Activated naive CD4-positive, alpha-beta T cell treated with anti-CD3 and anti-CD28 coated beads, Interleukin-2, amount 50 U/mL, for 72 hours (primary cell): ENCODE measurements at regions not wholly inside any gene's neighbourhood (a gene's known extent, or its start where the extent isn't known, plus 50 kb on each side); places are given as distances from the start of the nearest gene placed in this dataset.

Experiments used
- ATAC-seq, 2 donors: fragments of 150-1000 bp; cut with Tn5 transposase; 2 replicates each; pipeline ENCODE4 v1.10.0; 2021; ENCODE audit warnings: mild to moderate bottlenecking in 2 of 2, moderate library complexity in 2 of 2
- DNase-seq, 2 donors: peaks; one replicate each; pipeline ENCODE4 v3.0.0; 2021 to 2022; ENCODE audit warnings: low spot score in 2 of 2
- H3K27ac Mint-ChIP-seq, 2 donors: one replicate each; pipeline ENCODE4 v1.8.0; 2022; ENCODE audit warnings: mild to moderate bottlenecking in 2 of 2, mixed read lengths in 2 of 2
- H3K36me3 Mint-ChIP-seq, 2 donors: one replicate each; pipeline ENCODE4 v1.8.0; 2022; ENCODE audit warnings: mixed read lengths in 2 of 2
- H3K9me3 Mint-ChIP-seq, 2 donors: one replicate each; pipeline ENCODE4 v1.8.0; 2022; ENCODE audit warnings: mixed read lengths in 2 of 2

DNA sequence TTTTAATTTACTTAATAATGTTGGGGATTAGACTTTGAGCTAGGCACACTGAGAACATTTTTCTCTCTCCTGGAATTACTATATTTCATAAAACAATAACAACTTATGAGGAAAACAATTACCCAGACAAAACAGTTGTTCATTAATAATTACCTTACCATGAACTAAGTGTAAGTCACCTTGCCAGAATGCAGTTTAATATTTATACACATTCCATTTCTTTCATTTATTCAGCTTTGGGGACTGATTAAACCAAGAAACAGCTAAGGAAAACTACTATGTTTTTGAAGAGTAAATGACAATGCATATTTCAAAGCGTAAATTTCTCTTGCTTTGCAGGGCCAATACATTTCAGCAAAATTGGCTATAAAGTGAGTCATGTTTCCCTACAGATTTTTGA, 616.2 kb downstream of the PRELID2 start:
- Mint-ChIP-seq H3K9me3 (peaks cover 4 to 13% of the 10 kb centered on the region in 2 donors), H3K36me3 (peaks cover 0 to 5% of the 10 kb centered on the region in 2 donors), H3K27ac (no peak overlapping the region)
- no peak for ATAC-seq
- no peak for DNase-seq

DNA sequence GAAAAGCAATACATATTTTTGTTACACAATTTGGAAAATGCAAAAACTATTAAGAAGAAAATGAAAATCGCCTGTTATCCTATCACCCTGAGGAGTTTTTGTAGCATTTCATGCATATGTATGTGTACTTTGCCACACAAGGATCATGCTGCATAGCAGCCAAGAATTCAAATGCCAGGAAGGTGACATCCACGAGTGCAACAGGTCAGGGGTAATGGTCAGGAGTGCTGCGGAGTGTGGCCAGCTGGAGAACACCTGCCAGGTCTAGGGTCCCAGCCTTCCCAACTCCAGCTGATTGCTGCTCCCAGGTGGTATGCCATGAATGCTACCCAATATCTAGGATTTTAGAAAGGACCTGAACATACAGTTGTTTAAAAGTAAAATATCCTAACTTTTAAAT, 617.1 kb downstream of the PRELID2 start:
- Mint-ChIP-seq H3K27ac (no peak overlapping the region), H3K9me3 (peaks cover 4 to 17% of the 10 kb centered on the region in 2 donors), H3K36me3 (peaks cover 0 to 5% of the 10 kb centered on the region in 2 donors)
- DNase-seq (no peak), ATAC-seq (no peak)

DNA sequence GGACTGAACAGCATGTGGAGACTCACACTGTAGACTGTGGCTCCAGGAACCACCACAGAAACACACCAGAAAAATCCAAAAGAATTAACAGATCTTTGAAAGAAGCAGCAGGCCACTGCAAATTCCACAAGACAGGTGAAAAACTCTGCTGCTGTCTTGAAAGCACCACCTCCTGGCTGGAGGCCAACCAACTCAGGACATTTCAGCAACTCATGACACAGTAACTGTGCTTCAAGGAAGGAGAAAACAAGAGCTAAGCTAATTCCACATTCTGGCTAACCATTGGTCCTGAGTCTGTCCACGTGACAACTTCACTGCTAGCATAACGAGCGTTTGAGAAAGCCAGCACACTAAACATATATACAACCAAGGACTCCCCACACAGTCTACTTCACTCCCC, 625.1 kb downstream of the PRELID2 start:
- H3K9me3 Mint-ChIP-seq = peaks cover 15 to 25% of the 10 kb centered on the region in 2 donors
- ATAC-seq (no peak), DNase-seq (no peak)
- no peak overlapping the region for H3K27ac Mint-ChIP-seq
- H3K36me3 Mint-ChIP-seq = peaks cover 0 to 5% of the 10 kb centered on the region in 2 donors

DNA sequence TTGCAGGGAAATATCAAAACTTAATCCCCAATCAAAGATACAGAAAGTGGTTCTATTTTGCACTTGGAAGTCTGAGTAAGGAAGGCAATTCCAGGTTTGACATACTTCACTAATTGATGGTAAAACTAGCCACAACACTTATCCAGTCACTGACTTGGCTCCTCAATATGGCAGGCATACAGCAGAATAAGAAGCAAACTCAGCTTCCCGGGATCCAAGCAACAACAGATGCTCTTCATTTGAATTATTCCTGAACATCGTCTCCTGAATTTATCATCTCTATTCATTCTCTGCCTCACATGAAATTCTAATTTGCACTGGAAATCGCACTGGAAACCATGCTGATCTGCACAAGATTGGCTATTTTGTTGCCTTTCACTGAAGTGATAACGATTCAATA, 629.6 kb downstream of the PRELID2 start:
- DNase-seq (no peak), ATAC-seq (no peak)
- Mint-ChIP-seq H3K9me3 (peaks cover 8 to 9% of the 10 kb centered on the region in 2 donors), H3K36me3 (no peaks in the 10 kb centered on the region), H3K27ac (no peak overlapping the region)

DNA sequence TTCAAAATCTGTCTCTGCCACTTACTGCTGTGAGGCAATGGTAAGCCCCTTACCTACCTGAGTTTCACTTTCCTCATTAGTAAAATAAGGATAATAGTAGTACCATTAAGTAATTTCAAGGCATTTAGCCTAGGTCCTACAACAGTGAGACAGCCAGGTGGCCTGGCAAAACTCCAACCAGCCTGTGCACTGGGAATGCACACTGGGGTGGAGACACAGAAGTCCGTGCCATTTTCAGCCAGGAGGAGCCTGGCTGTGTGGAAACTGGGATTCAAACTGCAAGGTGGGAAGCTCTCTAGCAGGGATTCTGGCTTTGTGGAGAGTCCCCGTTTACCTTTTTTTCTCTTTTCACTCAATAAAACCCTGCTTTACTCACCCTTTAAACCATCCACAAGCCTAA, 630.4 kb downstream of the PRELID2 start:
- Mint-ChIP-seq H3K27ac (no peak overlapping the region), H3K9me3 (peaks cover 10 to 12% of the 10 kb centered on the region in 2 donors), H3K36me3 (no peaks in the 10 kb centered on the region)
- DNase-seq (no peak), ATAC-seq (no peak)

DNA sequence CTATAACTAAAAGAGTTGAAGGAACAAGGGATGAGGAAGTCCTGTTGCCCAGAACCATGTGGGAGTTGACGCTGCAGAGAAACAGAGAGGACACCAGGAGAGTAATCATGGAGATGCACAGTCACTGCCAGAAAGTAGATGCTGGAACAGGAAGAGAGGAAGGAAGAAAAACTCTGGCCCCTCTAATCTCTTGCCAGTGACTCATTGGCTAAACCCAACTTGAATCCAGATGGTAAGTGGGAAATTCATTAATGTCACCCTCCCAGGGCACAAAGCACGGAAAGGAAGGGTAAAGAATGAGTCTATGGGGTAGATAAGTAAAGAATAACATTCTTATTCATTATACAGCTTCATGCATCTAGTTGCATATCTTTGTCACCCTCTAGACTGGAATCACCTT, 631.9 kb downstream of the PRELID2 start:
- DNase-seq = no peak
- ATAC-seq = no peak
- Mint-ChIP-seq H3K36me3 (no peaks in the 10 kb centered on the region), H3K27ac (no peak overlapping the region), H3K9me3 (peaks cover 9 to 12% of the 10 kb centered on the region in 2 donors)

DNA sequence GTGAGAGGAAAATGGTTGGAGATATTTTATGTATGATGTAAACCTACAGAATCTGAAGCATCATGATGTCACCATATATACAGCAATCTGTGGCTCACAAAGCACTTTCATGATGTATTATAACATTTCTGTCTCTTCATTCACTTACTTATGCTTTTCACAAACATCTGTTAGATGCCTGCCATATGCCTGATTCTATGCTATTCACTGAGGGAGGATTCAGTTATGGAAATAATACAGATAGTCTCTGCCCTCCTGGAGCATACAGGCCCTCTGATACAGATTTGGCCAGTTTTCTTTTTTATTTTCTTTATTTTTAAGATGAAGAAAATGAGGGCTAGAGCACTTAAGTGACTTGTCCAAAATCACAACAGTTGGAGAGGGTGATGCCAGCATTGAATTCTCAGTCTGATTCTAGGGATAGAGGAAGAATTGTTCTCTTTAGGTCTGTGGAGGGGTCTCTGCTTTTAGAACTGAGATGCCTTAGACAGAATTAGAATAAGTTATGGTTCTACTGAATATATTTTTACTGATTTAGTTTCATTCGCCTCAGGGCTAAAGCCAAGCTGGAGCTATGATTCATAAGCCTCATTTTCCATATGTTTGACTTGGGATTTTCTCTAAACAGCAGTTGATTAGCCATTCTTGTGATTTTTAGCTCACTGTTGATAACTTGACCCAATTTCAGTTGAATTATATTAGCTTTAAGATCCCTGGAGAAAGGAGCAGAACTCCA, 636.4 kb downstream of the PRELID2 start:
- DNase-seq = no peak
- no peaks in the 10 kb centered on the region for H3K36me3 Mint-ChIP-seq
- H3K9me3 Mint-ChIP-seq = peaks cover 9 to 16% of the 10 kb centered on the region in 2 donors
- no peak overlapping the region for H3K27ac Mint-ChIP-seq
- ATAC-seq = no peak

DNA sequence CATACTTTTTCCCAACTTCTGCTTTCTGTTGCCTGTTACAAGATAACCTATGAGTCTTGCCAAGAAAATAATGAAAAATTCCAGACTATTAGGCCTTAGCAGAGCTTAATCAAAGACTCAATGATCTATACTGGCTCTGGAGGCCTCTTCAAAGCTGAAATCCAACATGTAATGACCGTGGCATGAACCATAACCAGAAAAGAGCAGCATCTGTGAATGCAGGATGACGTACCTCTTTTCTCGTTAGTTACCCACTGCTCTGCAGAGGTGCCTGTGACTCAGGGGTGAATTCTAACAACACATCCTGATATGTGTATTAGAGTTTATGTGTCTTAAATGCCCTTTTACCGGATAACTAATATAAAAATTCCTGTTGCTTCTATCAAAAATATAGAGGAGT, 645.4 kb downstream of the PRELID2 start:
- ATAC-seq = no peak
- peaks cover 16 to 21% of the 10 kb centered on the region in 2 donors for H3K9me3 Mint-ChIP-seq
- H3K27ac Mint-ChIP-seq = no peak overlapping the region
- no peak for DNase-seq
- H3K36me3 Mint-ChIP-seq = peaks cover 0 to 5% of the 10 kb centered on the region in 2 donors

DNA sequence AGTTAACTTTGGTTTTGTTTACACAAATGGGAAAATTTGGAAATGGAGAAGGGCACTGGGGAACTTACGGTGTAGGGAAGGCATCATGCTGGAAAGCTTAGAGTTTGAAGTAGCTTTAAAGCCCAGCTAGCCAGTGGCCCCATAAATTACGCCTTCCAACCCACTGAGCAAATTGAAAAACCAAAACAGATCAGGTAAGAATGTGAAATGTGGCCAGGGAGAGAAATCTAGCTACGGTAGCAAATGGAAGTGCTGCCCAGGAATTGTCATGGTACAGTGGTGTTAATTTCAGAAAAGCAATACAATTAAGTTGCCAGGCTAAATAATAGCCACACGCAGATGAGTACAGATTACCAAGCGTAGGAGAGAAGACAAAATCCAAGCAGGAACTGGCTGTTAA, 654.8 kb downstream of the PRELID2 start:
- Mint-ChIP-seq H3K36me3 (no peaks in the 10 kb centered on the region), H3K9me3 (peaks cover 2 to 7% of the 10 kb centered on the region in 2 donors), H3K27ac (no peak overlapping the region)
- ATAC-seq (no peak), DNase-seq (no peak)

DNA sequence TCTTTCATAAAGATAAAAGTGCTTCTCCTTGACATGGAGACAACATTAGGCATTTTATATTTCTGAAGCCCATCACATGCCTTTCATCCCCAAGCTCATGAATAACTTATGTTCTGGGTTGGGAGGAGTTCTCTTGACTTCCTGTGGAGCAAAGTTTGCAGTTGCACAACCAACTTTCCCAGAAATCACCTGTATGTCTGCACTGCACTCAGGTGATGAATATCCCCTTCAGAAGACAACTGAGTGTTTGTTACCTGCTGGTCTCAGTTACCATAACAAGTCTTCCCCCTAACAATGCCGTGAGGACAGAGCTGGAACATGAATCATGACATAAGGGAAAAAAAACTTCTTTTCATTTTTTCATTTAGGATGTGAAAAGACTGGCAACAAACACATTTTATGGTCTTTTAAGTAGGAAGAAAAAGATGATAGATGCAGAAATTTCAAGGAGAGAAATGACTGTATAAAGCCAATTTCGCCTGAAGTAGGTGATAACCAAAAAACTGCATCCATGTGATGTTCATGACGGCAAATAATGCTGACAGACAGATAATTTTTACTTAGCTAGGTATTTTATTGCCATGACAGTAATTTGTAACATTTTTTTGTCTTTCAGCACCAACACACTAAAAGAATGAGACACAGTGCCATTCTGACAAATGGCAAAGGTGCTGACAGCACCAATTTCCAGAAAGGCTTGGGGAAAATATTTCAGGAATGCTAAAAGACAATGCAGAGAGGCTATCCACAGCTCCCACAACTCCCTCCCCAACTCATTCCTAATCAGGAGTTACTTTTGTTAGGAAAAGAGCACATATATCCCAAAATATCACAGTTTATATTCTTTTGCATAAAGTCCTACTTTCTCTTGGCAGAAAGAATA, 656.3 kb downstream of the PRELID2 start:
- H3K36me3 Mint-ChIP-seq = no peaks in the 10 kb centered on the region
- no peak overlapping the region for H3K27ac Mint-ChIP-seq
- peaks cover 5 to 10% of the 10 kb centered on the region in 2 donors for H3K9me3 Mint-ChIP-seq
- no peak for DNase-seq
- ATAC-seq = no peak

DNA sequence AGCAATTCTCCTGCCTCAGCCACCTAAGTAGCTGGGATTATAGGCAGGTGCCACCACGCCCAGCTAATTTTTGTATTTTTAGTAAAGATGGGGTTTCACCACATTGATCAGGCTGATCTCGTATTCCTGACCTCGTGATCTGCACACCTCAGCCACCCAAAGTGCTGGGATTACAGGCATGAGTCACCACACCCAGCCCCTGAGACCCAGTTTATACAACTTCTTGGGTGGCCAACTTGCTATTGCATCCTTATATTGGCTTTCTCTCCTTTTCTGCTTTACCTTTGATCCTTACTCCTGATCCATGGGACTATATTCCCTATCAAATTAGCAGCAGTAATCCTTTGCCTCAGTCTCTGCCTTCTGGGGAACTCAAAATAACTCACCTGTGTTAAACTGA, 659.1 kb downstream of the PRELID2 start:
- DNase-seq (no peak), ATAC-seq (no peak)
- H3K9me3 Mint-ChIP-seq = peaks cover 5 to 10% of the 10 kb centered on the region in 2 donors
- H3K36me3 Mint-ChIP-seq = no peaks in the 10 kb centered on the region
- no peak overlapping the region for H3K27ac Mint-ChIP-seq

DNA sequence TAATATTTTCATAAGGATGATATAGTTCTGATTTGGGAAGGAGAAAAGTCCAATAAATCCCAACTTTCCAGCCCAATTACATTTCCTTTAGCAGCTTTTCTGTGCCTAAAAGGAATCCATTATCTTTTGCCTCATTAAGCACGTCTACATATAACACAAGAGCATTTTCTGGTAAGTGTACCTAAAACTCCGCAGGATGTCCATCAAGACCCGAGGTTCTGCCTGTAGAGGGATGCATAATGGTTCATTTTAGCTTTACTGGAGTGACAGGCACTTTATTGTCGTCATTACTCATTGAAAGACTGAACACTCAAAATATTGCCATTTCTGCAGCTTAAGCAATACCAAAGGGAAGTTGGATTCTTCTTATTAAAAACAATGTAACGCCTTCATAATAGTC, 669.0 kb downstream of the PRELID2 start:
- Mint-ChIP-seq H3K9me3 (peaks cover 4 to 20% of the 10 kb centered on the region in 2 donors), H3K27ac (no peak overlapping the region), H3K36me3 (peaks cover 0 to 6% of the 10 kb centered on the region in 2 donors)
- ATAC-seq = no peak
- DNase-seq = no peak

DNA sequence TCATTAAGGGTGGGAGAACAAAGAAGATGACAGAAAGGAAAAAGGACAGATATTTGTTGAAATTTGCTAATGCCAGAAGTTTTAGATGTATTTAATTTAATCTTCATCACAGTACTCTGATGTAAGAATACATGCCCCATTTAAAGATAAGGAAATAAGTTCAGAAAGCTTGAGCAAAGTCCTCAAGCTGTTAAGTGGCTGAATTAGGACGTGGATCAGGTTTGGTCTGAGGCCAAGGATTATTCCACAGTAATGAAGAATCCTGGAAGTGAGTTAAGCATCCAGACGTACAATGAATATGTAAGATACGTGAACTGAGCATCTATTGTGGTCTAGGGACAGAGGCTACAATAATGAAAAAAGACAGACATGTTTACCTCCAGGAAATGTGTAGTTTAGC, 671.3 kb downstream of the PRELID2 start:
- DNase-seq (no peak), ATAC-seq (no peak)
- Mint-ChIP-seq H3K27ac (no peak overlapping the region), H3K36me3 (peaks cover 0 to 6% of the 10 kb centered on the region in 2 donors), H3K9me3 (peaks cover 4 to 18% of the 10 kb centered on the region in 2 donors)

DNA sequence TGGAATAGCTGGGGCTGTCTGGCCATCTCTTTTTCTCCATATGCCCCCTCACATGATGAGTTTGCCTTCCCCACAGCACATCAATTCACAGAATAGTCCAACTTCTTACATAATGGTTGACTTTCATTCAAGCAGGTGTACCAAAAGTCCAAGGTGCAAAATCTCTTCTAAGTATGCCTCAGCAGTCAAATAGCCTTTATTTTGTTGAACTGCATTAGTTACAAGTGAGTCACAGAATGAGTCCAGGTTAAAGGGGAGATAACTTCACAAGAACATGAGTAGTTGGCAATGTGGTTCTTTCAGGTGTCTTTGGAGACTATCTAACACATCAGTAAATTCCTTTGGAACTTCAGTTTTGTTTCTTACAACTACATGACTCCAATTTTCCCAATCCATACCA, 672.5 kb downstream of the PRELID2 start:
- no peak overlapping the region for H3K27ac Mint-ChIP-seq
- peaks cover 0 to 6% of the 10 kb centered on the region in 2 donors for H3K36me3 Mint-ChIP-seq
- ATAC-seq (no peak), DNase-seq (no peak)
- peaks cover 4 to 18% of the 10 kb centered on the region in 2 donors for H3K9me3 Mint-ChIP-seq

DNA sequence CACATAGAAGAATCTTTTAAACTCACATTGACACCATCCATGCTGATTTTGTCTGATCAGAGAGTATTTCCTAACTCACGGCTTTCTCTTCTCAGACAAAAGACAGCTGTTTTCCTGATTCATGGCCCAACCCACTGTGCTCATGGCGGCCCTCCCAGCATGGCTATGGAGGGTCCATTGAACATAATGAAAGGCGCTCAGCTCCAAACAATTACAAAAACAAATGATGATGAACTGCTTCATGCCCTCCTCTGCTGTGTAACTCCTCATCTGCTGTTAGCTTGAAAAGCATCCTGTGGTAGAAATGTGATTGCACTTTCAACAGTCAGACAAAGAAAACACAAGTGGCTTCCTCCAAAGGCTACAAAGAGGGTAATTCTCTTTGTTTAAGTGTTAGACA, 673.8 kb downstream of the PRELID2 start:
- Mint-ChIP-seq H3K9me3 (peaks cover 0 to 14% of the 10 kb centered on the region in 2 donors), H3K27ac (no peak overlapping the region), H3K36me3 (peaks cover 0 to 6% of the 10 kb centered on the region in 2 donors)
- ATAC-seq = no peak
- no peak for DNase-seq

DNA sequence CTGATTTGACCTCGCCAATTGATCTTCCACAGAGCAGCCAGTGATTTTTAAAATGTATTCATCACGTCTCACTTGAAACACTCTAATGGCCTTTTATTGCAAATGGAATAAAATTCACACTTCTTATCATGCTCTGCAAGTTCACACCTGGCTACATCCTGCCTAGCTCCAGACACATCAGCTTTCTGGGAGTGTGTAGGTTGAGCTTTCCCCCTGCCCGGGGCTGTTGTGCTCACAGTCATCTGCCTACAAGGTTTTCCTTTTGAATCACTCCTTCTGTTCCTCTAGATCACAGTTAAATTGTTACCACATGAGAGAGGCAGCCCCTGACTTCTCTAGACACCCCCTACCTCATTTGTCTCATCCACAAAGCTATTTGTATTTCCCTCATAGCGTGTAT, 674.5 kb downstream of the PRELID2 start:
- ATAC-seq (no peak), DNase-seq (no peak)
- Mint-ChIP-seq H3K27ac (no peak overlapping the region), H3K9me3 (peaks cover 0 to 14% of the 10 kb centered on the region in 2 donors), H3K36me3 (peaks cover 0 to 6% of the 10 kb centered on the region in 2 donors)

DNA sequence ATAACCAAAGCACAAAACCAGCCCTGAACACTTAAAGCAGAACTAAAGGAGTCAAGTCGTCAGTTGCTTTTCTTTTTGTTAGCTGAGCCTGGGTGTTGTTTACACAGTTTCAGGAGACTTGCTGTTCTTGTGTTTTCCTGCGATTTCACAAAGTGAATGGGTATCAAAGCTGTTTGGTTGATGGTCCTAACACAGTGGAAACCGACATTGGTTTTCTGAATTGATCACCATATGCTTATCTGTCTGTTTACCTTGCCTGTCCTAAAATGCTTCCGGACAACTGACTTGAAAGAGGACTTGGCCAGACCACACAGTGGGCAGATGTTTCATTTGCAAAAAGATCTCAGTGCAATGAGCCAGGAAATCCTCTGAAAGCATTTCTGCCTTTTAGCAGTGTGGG, 676.4 kb downstream of the PRELID2 start:
- DNase-seq (no peak), ATAC-seq (no peak)
- H3K27ac Mint-ChIP-seq = no peak overlapping the region
- peaks cover 0 to 4% of the 10 kb centered on the region in 2 donors for H3K36me3 Mint-ChIP-seq
- peaks cover 0 to 6% of the 10 kb centered on the region in 2 donors for H3K9me3 Mint-ChIP-seq
